Adrenal gland (tissue), 5 donors: ENCODE measurements at regions not wholly inside any gene's neighbourhood (a gene's known extent, or its start where the extent isn't known, plus 50 kb on each side); places are given as distances from the start of the nearest gene placed in this dataset.

ENCODE experiments used
- POLR2A ChIP-seq, 2 donors: fragments of 450-650 bp; IDR thresholded peaks; one replicate each; pipeline ENCODE4 v1.6.1; 2017; ENCODE audit warnings: antibody characterized with exemption in 2 of 2, mild to moderate bottlenecking in 2 of 2, moderate library complexity in 1 of 2
- TF ChIP-seq, protein P1 (sequence below), 6 experiments: fragments of 450-650 bp in 4 of 6; fragments of 200-600 bp in 2 of 6; sonication (generic) in 1 of 6; IDR thresholded peaks; 1 replicate in 5 of 6; 2 replicates in 1 of 6; pipeline versions ENCODE4 v1.5.1 to v1.8.0; 2016 to 2021; ENCODE audit warnings: antibody characterized with exemption in 6 of 6, mild to moderate bottlenecking in 2 of 6, moderate library complexity in 1 of 6
- donor health status: DM: no; HTN: no; CAD: no.

DNA sequence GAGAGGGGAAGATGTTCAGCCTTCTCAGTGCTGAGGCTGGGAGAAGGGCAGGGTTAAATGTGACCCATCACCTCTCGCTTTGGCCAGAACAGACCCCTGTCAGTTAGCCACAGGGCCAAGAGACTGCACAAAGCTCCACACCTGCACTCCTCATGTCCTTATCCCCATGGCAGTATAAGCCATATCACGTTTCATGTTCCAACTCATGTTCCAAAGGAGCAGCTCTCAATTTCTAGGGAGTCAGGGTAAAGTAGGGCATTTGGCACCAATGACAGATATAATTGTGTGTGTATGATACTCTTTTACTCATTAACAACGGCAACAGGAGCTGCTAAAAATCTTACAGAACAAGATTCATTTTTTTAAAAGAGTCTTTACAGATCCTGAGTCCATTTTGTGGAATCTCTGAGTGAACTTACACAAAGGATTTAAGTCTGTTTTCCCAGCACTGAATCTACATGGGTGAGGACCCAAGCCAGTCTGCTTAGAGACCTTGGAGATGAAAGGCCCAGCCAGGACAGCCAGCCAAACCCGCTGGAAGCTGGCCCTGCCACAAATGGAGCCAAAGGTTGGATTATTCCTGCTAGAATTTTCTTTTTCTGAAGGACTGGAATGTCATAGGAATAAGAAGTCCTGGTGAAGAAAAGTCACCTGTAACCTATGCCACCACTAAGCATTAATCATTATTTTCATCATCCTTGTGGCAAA, 129.1 kb upstream of the SMAD1 start:
- TF ChIP-seq, protein P1, sequence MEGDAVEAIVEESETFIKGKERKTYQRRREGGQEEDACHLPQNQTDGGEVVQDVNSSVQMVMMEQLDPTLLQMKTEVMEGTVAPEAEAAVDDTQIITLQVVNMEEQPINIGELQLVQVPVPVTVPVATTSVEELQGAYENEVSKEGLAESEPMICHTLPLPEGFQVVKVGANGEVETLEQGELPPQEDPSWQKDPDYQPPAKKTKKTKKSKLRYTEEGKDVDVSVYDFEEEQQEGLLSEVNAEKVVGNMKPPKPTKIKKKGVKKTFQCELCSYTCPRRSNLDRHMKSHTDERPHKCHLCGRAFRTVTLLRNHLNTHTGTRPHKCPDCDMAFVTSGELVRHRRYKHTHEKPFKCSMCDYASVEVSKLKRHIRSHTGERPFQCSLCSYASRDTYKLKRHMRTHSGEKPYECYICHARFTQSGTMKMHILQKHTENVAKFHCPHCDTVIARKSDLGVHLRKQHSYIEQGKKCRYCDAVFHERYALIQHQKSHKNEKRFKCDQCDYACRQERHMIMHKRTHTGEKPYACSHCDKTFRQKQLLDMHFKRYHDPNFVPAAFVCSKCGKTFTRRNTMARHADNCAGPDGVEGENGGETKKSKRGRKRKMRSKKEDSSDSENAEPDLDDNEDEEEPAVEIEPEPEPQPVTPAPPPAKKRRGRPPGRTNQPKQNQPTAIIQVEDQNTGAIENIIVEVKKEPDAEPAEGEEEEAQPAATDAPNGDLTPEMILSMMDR (IDR thresholded peaks at IDR 0.05), result no peak
- no peak for TF ChIP-seq POLR2A (IDR thresholded peaks at IDR 0.05)
